Bone marrow (tissue), 2 donors: ENCODE measurements at regions not wholly inside any gene's neighbourhood (a gene's known extent, or its start where the extent isn't known, plus 50 kb on each side); places are given as distances from the start of the nearest gene placed in this dataset.

Source experiments
- DNase-seq, 2 donors: peaks; one replicate each; lab custom pipeline; 2025; lab: John Stamatoyannopoulos, UW

DNA sequence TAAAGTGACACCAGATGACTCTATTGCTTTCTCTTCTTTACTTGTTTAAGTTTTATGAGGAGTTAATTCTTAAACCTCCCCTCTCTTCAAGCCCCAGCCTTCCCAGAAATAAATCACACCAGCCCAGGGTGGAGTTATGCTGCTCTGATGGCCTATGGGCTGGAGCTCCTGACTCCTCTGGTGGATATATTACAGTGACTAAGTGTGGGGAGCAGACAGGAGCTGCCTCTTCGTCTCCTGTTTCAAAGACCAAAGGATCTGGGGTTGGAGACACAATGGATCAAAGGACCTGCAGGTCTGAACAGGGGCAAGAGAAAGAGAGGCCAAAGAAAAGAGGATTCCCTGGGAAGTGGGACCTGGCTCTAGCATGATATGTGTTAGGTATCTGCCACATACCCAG is 312.0 kb upstream of the MSX2 start:
- DNase-seq = no peak

DNA sequence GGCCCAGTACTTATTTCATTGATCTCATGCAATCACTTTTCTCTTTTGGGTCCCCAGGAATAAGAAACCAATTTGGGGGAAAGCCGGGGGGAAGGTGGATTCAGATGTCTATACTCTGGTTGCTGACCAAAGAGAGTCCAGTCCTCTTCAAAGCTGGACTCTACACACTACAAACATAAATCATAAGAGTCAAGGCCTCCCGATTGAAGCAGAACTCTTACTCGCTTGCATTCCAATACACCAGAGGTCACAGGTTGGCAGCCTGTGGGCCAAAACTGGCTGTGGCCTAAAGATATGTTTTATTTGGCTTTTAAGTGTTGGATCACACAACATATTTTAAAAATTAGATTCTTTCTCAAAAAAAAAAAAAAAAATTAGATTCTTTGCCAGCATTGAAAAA is 311.4 kb upstream of the MSX2 start:
- DNase-seq = no peak

DNA sequence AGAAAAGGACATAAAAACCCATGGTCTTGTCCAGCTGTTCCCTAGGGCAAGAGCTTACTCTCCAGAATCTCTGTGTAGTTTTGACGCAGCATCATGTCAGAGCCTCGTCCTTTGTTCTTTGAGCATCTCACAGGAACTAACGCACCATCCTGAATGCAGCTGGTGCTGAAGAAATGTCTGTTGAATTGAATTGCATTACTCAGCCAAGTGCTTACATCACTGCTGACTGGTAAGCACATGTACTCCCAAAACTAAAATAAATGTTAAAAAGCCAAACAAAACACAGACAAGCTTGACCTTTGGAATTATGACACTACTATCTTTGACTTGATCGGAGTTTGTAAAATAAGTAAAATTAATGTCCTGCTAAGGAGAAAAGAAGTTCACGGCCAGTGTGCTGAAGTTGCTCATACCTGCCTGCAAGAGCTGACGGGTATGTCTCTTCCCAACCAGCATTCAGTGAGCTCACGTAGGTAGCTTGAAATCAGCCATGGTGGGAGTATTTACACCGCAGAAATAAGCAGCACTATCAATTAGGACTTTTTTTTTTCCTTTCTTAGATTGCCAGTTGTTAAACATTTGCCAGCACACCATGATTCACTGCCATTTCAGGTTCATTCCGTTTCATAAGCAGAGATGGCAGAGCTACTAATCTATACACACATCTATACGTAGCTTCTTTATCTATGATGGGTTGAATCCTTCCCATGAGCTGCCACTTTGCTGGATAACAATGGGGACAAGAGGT is 310.6 kb upstream of the MSX2 start:
- no peak for DNase-seq

DNA sequence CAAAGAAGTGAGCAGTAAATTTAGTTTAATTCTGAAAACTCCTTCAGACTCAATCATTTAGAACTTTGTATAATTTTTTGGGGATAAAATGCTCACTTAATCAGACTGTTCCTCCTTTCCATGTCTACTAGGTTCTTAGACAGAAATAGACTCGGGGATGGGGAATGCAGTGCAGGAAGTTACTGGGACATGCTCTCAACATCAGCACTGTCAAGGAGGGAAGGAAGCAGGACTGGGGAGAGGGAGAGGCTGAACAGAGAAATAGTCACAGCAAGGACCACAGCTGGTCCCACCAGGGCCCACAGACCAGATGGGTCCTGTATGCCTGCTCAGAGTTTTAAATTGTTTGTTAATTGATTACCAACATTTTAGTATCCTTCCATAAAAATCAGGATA is 310.1 kb upstream of the MSX2 start:
- DNase-seq = no peak

DNA sequence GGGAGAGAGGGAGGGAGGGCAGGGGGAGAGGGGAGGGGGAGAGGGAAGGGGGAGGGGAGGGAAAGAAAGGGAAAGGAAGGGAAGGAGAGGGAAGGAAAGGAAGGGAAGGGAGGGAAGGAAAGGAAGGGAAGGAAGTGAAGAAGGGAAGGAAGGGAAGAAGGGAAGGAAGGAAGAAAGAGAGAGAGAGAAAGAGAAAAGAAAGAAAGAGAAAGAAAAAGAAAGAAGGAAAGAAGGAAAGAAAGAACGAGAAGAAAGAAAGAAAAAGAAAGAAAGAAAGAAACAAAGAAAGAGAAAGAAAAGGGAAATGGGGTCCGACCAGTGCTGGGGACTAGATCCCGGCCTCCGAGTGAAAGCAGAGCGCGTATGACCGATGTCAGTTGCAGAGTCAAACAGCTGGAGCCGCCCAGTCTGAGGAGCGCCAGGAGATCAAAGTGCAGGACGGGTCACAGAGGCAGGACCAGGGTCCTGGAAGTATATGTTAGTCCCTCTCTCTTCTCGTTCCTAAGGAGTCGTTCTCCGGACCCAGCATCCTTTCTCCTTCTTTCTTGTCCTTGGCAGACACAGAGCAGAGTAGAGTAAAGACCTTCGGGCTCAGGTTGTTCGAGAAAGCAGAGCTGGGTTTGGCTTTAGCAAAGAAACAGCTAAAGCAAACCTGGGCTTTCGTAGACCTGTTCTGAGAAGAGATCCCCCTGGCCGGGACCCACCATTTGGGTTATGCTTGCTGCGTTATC is 305.4 kb upstream of the MSX2 start:
- DNase-seq = no peak

DNA sequence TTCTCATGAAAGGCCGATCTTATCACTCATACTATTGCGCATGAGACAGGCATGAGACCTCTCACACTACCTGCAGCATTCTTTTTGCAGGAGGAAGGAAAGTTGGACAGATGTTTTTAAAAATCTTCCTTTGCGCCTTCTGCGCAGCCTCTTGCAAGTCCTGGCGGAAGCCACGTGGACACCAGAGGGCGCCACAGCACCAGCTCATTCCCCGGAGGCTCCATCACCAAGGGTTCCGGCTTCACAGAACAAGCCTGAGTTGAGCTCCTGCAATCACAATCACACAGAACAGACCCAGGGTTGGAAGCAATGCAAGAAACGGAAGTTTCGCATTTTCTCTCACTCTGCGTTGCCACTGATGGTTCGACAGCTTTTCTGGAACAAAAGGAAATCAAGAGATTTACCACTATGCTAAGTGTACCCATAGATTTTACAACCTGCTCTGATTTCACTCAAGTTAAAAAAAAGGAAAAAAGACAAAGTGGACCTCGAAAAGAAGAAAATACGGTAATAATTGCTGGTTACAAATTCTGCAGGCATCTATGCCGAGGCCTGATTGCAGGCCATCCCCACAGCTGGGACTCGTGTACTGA is 304.7 kb upstream of the MSX2 start:
- DNase-seq = peak; percentile 32 to 40

DNA sequence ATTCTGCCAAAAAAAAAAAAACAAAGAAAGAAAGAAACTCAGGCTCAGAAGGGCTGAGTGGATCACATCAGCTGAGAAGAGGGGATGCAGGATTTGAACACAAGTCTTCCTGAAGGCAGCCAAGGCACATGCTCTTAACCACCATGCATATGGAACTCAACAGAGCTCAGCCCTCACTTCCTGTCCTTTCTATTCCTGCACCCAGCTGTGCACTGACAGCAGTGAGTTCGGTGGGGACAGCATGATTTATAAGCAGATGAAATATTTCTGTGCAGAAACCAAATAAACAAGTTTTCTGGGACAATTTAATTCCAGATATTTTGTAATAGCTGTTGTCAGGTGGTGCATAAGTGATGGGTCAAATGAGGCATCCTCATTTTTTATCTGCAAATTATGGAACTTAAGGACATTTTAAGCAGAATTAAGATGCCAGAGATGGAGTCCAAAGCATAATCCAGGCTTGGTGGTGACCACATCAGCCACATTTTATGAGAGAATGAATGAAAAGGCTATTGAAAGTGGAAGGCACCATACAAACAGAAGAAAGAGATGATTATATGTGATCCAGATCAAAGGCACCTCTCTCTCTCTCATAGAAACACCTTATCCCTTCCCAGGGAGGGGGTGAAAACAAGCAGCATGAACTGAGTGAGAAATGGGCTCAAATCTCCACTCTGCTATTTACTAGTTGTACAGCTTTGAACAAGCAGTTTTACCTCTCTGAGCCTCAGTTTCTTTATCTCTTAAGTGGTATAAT is 303.6 kb upstream of the MSX2 start:
- DNase-seq = no peak

DNA sequence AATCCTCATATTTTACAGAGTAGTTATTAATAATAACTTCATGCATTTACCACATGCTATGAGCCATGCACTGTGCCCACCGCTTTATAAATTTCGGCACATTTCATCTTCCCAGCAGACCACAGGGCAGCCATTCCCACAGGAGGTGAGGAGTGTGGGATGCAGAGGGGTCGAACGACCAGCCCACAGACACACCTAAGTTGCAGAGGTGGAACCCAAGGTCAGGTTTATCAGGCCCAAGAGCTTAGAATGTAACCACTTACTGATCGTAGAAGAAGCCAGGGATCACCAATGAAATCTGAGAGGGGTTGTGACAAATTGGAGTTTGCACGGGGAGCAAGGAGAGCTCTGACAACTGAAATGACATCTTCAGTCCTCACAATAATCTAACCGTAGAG is 303.0 kb upstream of the MSX2 start:
- DNase-seq = no peak

DNA sequence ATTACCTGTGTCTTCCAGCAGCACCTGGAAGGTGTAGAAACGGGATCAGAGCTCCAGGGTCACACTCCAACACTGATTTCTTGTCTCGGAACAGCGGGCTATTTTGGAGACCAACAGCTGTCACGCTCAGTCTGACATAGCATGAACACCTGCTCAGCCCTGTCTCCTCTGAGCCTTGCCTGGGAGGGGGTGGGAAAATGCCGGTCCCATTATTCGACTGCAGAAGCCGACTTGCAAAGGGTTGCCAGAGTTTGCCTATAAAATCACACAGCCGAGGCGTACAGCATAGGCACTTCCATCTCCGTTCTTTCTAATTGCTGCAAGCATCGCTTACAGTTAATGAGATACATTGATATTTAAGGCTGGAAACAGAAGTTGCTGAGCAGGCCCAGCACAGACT is 300.8 kb upstream of the MSX2 start:
- DNase-seq = no peak

DNA sequence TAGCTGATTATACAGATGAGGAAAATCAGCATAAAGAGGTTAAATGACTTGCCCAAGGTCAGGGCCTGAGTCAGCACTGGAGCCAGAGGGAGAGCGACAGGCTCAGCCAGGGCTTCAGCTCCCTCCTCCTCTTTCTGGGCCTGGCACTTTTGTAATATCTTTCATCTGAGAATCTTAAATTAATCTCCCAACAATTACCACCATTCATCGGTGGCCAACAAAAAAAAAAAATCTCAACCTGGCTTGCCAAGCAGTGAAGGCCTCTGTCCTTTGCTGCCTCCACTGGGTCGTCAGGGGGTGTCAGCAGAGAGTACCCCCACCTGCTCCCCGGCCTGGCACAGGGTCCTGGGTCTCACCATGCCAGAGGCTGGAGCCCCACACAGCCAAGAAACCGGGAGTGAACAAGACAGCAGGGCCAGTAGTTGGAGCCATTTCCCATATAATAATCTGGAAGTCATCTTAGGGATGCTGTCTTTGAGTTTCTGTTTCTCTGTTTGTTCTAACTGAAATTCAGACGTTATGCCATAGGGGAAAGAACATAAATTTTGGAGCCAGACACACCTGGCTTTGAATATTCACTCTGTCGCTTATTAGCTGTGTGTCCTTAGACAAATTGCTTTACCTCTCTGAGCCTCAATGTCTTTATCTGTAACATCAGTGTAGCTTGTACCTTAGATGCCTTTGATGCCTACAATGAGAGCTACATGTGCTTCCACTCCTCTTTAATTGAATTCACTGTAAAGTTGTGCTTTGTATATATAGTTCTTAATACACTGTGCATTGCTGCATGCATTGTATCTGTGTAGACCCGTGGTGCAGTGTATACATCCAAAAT is 299.9 kb upstream of the MSX2 start:
- DNase-seq = no peak

DNA sequence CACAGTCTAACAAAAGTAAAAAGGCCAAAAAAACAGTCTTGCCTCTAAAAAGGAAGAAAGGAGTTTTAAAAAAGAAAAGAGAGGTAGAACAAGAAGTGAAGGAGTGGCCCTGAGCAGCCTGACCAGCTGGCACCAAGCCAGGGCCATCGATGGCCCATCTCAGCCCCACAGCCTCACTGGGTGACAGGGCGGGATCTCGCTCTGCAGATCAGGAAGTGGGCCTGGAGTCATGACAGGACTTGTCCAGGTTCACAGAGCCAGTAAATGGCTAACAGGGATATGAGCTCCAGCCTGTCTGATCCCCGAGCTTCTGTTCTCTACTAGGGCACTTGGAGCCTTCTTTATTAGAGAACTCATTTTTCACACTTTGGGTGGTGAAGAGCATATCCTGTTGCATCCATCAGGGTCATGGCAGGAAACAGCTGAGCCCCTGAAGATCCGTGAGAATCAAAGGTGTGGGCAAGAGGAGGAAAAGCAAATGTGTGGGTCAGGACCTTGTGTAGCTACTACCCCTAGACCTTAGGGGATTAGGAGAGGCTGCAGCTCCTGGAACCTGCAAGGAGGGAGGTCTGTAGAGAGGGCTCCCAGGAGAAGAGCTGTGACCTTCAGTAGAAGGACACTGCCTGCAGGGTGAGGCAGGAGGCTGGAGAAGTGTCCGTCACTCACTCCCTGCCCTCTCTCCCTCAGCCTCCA is 299.0 kb upstream of the MSX2 start:
- no peak for DNase-seq

DNA sequence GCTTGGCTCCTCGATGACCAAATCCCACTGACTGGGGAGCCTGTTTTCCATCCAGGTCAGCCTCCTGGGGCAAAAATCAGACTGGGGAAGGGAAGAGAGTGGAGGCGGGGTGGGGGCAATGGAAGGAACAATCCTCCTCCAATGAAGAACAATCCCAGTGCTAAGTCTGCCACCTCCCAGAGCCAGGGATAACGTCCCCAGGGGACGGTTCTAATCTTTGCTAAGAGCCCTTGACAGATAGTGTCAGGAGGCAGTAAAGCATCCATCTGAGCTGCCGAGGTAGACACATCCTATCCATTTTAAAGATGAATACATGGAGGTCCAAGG is 298.5 kb upstream of the MSX2 start:
- no peak for DNase-seq

DNA sequence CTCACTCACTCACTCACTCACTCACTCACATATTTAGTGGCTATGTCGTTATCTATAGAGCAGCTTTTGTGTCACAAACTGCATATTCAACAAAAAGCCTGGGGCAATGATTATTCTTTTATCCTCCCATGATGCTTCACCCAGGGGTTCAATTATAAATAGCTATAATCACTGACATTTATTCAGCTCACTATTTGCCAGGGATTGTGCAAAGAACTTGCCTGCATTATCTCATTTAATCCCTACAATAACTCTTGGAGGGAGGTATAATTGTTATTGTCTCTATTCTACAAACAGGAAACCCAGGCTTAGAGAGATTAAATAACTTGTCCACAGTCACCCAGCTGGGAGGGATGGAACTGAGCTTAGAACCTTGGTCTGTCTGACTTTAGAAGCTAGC is 298.0 kb upstream of the MSX2 start:
- no peak for DNase-seq

DNA sequence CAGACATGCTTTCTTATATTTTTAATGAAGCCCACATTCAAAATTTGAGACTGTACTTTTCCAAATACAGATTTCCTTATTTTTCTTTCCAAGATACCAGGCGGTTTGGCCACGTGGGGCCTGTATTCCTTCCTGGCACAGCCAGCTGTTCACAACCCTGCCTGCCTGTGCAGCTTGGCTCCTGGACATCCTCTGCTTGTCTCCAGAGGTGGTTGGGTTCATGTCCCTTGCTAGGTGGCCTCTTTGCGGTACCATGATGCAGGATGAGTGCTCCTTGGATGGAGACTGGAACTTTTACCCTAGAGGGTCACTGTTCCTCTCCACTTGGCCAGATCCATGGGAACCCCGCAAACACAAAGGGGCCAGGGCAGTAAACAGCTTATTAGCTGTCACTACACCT is 297.5 kb upstream of the MSX2 start:
- no peak for DNase-seq

DNA sequence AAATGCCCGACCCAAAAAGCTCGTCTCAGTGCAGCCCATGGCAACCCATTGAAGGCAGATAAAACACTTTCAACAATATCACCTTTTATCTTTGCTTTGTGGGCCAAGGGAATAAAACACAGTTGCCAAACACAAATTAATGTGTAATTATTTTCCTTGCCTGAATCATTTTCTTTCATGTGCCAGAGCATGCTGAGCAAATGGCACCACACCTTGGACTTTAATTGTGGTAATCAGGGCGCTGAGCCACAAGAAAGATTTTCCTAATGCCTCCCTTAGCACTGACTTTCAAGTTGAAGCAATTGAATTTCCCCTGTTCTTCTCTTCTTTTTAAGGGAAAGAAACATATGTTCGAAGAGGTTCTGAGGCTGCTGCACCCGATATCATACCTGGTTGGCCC is 297.1 kb upstream of the MSX2 start:
- DNase-seq = no peak

DNA sequence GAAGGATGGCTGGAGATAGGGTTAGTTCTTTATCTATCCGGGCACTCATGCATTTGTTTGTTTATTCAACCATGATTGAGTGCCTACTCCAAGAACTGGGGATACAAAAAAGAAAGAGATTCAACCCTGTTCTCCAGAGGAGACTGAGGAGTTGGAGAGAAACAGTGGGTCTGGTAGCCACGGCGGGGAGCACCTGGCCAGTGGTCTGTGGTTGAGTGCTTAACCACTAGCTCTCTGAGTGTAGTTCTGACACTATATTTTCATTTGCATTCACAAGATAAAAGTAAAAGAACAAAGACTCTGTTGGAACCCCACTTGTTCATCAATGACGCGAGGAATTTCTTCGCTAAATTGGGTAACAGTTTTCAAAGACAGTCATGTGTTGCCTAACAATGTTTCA is 295.5 kb upstream of the MSX2 start:
- DNase-seq = no peak

DNA sequence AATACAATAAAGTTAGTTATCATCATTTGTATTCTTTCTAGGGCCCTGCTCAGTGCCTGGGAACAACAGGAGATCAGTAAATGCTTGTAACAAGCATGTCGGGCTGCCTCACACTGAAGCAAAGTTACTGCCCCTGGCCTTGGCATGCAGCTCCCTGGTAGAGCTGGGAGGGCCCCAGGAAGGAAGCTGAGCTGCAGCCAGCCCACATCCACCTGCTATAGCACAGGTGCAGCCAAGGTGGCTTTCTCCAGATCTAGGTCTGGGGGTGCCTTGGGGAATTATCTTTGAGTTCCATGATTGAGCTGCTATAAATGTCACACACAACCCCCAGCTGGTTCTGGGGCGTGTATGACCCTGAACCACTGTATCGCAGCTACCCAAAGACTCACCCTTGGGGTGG is 293.4 kb upstream of the MSX2 start:
- no peak for DNase-seq

DNA sequence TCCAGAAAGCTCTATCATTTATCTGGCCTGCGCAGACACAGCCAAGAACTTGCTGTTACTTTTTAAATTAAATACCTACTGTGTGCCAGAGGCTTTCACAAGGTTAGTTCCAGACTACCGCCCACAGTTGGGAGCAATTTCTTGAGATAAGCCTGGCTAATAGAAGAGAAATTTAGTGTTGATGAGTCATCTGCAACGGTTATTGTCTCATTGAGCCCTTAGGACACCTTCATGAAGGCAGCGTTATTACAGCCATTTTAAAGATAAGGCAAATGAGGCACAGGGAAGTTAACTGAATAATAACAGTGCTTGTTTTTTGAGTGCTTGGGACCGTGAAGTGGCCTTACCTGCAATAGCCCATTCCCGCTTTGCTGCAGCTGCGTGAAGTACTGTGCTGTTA is 292.9 kb upstream of the MSX2 start:
- DNase-seq = no peak

DNA sequence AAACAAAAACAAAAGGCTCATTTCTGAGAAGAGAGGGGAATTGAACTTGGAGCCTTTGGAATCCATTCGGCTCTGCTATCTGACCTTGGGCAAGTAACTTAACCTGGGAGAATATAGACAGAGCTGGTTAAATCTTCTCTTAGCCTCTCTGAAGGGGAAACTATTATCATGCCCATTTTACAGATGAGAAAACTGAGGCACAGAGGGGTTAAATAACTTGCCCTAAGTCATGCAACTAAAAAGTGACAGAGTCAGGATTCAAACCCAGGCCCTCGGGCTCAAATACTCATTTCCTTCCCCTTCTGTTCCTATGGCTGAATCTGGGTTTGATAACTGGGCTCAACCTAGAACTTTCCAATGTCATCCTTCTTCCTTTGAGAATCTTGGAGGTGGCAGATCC is 291.3 kb upstream of the MSX2 start:
- DNase-seq = no peak

DNA sequence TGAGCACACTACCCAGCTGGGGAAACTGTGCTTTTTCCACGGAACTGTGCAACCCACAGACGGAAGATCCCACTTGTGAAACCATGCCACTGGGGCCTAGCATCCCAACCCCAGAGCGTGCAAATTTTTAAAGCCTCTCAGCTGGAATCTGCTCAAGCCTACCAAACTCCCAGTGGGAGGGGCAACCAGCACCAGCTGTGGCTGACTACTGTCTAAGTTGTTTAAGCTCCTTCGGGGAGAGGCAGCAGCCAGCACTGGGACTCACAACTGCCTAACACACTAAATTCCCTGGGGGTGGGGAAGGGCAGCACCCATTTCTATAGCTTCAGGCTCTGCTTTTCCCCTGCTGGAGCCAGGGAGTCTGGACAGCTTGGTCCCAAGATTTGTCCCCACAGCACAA is 287.6 kb upstream of the MSX2 start:
- DNase-seq = no peak

DNA sequence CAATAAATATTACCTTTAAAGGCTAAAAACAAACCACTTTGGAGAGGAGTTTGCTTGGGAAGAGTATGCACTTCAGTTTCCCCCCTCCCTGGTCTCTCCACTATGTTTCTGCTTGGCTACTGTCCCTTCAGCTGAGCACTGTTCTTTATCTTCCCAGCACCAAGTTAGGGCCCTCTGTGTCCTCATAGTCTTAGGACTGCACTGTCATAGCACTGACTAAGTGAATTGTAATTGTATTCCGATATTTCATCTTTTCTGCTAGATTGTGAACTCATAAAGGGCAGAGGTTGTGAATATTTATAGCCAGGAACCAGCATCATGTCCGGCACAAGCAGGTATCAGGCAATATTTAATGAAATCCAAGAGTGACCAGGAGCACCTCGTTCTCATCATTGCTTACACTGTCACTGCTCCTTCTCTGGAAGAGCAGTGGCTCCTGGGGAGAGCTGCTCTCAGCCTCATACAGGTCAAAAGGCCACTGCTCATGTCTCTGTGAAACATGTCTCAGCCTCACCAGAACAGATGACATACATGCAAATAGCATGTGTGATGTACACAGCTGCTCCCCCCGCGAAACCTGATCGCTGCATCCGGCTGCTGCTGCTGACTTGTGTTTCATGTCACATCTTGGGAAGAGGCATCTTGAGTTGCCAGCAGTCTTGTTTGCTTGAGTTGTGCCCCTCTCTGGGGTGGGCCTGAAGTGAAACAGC is 279.7 kb upstream of the MSX2 start:
- no peak for DNase-seq
